ENCODE measurements at regions not wholly inside any gene's neighbourhood (a gene's known extent, or its start where the extent isn't known, plus 50 kb on each side); places are given as distances from the start of the nearest gene placed in this dataset.

DNA sequence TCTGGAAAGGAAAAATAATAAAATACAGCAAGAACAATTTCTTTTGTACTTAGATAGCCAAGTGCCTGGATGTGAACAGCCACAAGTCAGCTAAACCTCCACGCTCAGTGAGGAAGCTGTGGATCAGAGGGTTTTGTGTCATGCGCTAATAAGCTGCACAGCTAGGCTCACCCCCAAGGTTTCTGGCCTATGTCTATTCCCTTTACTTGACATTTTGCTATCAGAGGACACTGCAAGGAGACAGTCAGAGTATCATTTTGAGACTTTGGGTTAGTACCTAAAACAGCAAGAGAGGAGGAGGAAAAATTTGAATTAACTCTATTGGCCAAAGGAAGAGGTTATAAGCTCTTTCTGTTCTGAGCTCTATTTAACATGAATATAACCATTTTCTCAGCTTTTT is 139.3 kb downstream of the KCNJ2 start:
- TF ChIP-seq, protein P1, sequence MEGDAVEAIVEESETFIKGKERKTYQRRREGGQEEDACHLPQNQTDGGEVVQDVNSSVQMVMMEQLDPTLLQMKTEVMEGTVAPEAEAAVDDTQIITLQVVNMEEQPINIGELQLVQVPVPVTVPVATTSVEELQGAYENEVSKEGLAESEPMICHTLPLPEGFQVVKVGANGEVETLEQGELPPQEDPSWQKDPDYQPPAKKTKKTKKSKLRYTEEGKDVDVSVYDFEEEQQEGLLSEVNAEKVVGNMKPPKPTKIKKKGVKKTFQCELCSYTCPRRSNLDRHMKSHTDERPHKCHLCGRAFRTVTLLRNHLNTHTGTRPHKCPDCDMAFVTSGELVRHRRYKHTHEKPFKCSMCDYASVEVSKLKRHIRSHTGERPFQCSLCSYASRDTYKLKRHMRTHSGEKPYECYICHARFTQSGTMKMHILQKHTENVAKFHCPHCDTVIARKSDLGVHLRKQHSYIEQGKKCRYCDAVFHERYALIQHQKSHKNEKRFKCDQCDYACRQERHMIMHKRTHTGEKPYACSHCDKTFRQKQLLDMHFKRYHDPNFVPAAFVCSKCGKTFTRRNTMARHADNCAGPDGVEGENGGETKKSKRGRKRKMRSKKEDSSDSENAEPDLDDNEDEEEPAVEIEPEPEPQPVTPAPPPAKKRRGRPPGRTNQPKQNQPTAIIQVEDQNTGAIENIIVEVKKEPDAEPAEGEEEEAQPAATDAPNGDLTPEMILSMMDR (optimal IDR thresholded peaks at IDR 0.05 in 1 of 3, IDR thresholded peaks at IDR 0.05 in 1 of 3, conservative IDR thresholded peaks at IDR 0.05 in 1 of 3; ENCODE audit: extremely low read depth in 1 of 3, insufficient read depth in 2 of 3, low read length in 3 of 3), result no peak
- TF ChIP-seq EZH2 (IDR thresholded peaks at IDR 0.05; ENCODE audit: low read length), result no peak

Measured in keratinocyte (primary cell).